Smooth muscle cell (in vitro differentiated cells): ENCODE measurements at regions not wholly inside any gene's neighbourhood (a gene's known extent, or its start where the extent isn't known, plus 50 kb on each side); places are given as distances from the start of the nearest gene placed in this dataset.

Experiments
- DNase-seq: peaks from one replicate; lab custom pipeline; 2025; ENCODE audit not compliant: unreplicated experiment; lab: John Stamatoyannopoulos, UW
- H2AFZ ChIP-seq: fragments of 200-600 bp; sonication (generic); 2 replicates; pipeline ENCODE4 v1.6.0; 2016; ENCODE audit warnings: antibody characterized with exemption, low read depth, mild to moderate bottlenecking
- H3F3A ChIP-seq: fragments of 200-600 bp; sonication (generic); 2 replicates; pipeline ENCODE4 v1.6.0; 2017; ENCODE audit warnings: antibody characterized with exemption, low read depth
- H3K27ac ChIP-seq: fragments of 200-600 bp; sonication (generic); 2 replicates; pipeline ENCODE4 v1.5.1; 2016; ENCODE audit warnings: low read depth, mild to moderate bottlenecking
- H3K27me3 ChIP-seq: fragments of 200-600 bp; sonication (generic); 2 replicates; pipeline ENCODE4 v1.6.1; 2016; ENCODE audit warnings: low read depth, mild to moderate bottlenecking
- H3K36me3 ChIP-seq: fragments of 200-600 bp; sonication (generic); 2 replicates; pipeline ENCODE4 v1.5.1; 2016; ENCODE audit warnings: low read depth
- H3K4me1 ChIP-seq: fragments of 200-600 bp; sonication (generic); 2 replicates; pipeline ENCODE4 v1.5.1; 2016; ENCODE audit warnings: low read depth
- H3K4me2 ChIP-seq: fragments of 200-600 bp; sonication (generic); 2 replicates; pipeline ENCODE4 v1.6.0; 2016; ENCODE audit warnings: mild to moderate bottlenecking
- H3K4me3 ChIP-seq: fragments of 200-600 bp; sonication (generic); 2 replicates; pipeline ENCODE4 v1.5.1; 2016; ENCODE audit warnings: mild to moderate bottlenecking
- H3K79me2 ChIP-seq: fragments of 200-600 bp; sonication (generic); 2 replicates; pipeline ENCODE4 v1.6.0; 2016; ENCODE audit warnings: low read depth, mild to moderate bottlenecking
- H3K9ac ChIP-seq: fragments of 200-600 bp; sonication (generic); 2 replicates; pipeline ENCODE4 v1.6.0; 2016; ENCODE audit warnings: low read depth
- H3K9me3 ChIP-seq: fragments of 200-600 bp; sonication (generic); replicated peaks from 2 replicates; pipeline ENCODE4 v1.5.1; 2016; ENCODE audit warnings: low read depth
- H4K20me1 ChIP-seq: fragments of 200-600 bp; sonication (generic); 2 replicates; pipeline ENCODE4 v1.6.0; 2016; ENCODE audit warnings: low read depth
- WGBS: methylation state at CpG from one replicate; pipeline ENCODE4 v1.1.7; 2016; ENCODE audit warnings: low lambda C conversion rate; 5-methylcytosine and 5-hydroxymethylcytosine counted together
- TF ChIP-seq, protein P1 (sequence below): fragments of 200-600 bp; sonication (generic); IDR thresholded peaks from 2 replicates; pipeline ENCODE4 v1.5.1; 2017; ENCODE audit warnings: borderline replicate concordance, mild to moderate bottlenecking, antibody characterized with exemption; ENCODE audit not compliant: insufficient read depth, poor library complexity, severe bottlenecking

DNA sequence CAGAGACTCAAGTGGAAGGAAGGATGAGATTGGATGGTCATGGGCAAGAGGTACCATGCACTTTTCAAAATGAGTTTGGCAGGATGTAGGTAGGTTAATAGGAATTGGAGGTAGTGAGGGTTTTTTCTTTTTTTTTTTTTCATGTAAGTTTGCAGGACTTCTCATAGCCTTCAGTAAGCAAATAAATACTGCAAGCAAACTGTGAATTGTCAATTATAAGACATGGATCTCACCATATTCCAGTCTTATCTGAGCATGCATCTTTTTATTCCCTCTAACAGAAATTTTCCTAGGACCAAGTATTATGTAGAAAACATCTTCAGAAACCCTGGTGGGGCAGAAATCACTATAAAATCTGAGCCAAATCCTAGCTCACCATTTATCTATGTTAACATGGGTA is 584.6 kb upstream of the CDH5 start:
- no peak for DNase-seq
- no peaks in the 10 kb centered on the region for H3F3A ChIP-seq
- no peaks in the 10 kb centered on the region for H4K20me1 ChIP-seq
- H3K79me2 ChIP-seq = no peaks in the 10 kb centered on the region
- H3K4me1 ChIP-seq = peaks cover 8% of the 10 kb centered on the region
- no peak overlapping the region for H3K27ac ChIP-seq
- H3K9ac ChIP-seq = no peak overlapping the region
- no peak overlapping the region for H3K4me3 ChIP-seq
- no peaks in the 10 kb centered on the region for H3K36me3 ChIP-seq
- no peak overlapping the region for H2AFZ ChIP-seq
- H3K4me2 ChIP-seq = no peak overlapping the region
- H3K9me3 ChIP-seq = no peaks in the 10 kb centered on the region
- TF ChIP-seq, protein P1, sequence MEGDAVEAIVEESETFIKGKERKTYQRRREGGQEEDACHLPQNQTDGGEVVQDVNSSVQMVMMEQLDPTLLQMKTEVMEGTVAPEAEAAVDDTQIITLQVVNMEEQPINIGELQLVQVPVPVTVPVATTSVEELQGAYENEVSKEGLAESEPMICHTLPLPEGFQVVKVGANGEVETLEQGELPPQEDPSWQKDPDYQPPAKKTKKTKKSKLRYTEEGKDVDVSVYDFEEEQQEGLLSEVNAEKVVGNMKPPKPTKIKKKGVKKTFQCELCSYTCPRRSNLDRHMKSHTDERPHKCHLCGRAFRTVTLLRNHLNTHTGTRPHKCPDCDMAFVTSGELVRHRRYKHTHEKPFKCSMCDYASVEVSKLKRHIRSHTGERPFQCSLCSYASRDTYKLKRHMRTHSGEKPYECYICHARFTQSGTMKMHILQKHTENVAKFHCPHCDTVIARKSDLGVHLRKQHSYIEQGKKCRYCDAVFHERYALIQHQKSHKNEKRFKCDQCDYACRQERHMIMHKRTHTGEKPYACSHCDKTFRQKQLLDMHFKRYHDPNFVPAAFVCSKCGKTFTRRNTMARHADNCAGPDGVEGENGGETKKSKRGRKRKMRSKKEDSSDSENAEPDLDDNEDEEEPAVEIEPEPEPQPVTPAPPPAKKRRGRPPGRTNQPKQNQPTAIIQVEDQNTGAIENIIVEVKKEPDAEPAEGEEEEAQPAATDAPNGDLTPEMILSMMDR = no peak
- no peaks in the 10 kb centered on the region for H3K27me3 ChIP-seq

DNA sequence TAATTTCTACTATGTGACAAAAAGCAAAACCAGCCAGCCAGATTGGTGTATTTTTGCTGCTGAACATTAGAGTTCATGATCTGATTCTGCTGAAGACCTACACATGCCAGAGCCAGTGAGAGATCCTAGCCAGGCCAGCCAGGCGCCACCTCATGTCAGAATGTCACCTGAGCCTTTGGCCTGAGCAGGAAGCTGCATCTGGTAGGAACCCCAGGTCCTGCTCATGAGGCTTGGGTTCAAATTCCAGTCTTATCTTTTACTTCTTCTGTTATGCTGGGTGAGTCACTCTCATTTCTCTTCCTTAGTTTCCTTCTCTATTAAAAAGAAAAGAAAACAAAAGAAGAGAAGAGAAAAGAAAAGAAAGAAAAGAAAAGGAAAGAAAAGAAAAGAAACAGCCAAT is 585.1 kb upstream of the CDH5 start:
- H2AFZ ChIP-seq = no peak overlapping the region
- H3K9ac ChIP-seq = no peak overlapping the region
- H4K20me1 ChIP-seq = no peaks in the 10 kb centered on the region
- H3K4me3 ChIP-seq = no peak overlapping the region
- H3K4me1 ChIP-seq = peaks cover 8% of the 10 kb centered on the region
- 86% methylated on average over 1 of the region's 1 CpG for WGBS
- no peak for DNase-seq
- no peaks in the 10 kb centered on the region for H3F3A ChIP-seq
- H3K27me3 ChIP-seq = no peaks in the 10 kb centered on the region
- no peak overlapping the region for H3K27ac ChIP-seq
- no peaks in the 10 kb centered on the region for H3K36me3 ChIP-seq
- H3K4me2 ChIP-seq = no peak overlapping the region
- TF ChIP-seq, protein P1 = no peak
- H3K79me2 ChIP-seq = no peaks in the 10 kb centered on the region
- no peaks in the 10 kb centered on the region for H3K9me3 ChIP-seq

DNA sequence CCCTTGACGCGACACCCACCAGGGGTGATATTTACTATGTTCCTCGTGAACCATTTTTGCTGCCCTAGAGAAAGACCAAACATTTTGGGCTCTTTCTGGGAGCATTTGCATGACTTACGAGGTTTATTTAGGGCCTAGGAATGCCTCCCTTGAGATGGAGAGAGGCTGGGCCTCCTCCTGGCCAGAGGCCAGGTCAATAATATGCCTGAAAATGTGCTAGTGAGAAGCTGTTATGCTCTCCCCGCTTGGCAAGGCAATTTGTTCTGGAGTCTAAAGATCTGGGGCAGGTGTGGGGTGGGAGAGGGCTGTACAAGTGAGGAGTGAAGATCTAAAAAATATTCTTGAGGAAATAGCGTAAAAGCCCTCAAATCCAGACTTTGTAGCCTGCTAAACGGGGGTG is 587.3 kb upstream of the CDH5 start:
- Histone ChIP-seq H3K9ac (no peak overlapping the region), H4K20me1 (no peaks in the 10 kb centered on the region), H3F3A (no peaks in the 10 kb centered on the region), H3K79me2 (no peaks in the 10 kb centered on the region), H3K4me1 (peaks cover 8% of the 10 kb centered on the region), H3K27ac (no peak overlapping the region), H3K4me2 (no peak overlapping the region), H2AFZ (no peak overlapping the region), H3K9me3 (no peaks in the 10 kb centered on the region), H3K27me3 (no peaks in the 10 kb centered on the region), H3K36me3 (no peaks in the 10 kb centered on the region), H3K4me3 (no peak overlapping the region)
- WGBS = 89% methylated on average over 7 of the region's 7 CpGs
- TF ChIP-seq, protein P1 = no peak
- no peak for DNase-seq

DNA sequence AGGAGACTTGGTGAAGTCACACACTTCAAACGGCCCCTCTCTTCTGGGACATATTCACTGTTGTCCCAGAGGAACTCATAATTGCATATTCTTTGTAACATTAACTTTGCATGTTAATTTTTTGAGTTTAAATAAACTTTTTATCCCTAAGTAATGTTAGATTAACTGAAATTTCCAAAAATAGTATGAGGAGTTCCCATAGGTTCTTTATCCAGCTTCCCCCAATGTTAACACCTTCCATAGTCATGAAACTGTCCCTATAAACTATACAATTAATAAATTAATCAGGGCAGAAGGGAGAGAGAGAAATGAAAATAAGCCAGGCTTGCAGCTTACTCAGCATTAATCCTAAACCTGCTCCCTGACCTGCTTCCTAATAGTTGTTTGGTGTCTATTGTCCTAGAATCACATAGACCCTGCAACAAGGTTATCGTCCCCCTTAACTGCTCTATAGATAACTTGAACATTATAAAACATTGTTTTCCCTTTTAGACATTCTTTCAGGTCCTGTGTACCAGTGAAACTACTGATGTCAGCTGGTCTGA is 589.8 kb upstream of the CDH5 start:
- Histone ChIP-seq H3K9me3 (no peaks in the 10 kb centered on the region), H3K9ac (no peak overlapping the region), H3K27me3 (no peaks in the 10 kb centered on the region), H3K4me1 (peaks cover 8% of the 10 kb centered on the region), H2AFZ (no peak overlapping the region), H3K79me2 (no peaks in the 10 kb centered on the region), H3F3A (no peaks in the 10 kb centered on the region), H3K4me2 (no peak overlapping the region), H3K27ac (no peak overlapping the region), H3K4me3 (no peak overlapping the region), H3K36me3 (no peaks in the 10 kb centered on the region), H4K20me1 (no peaks in the 10 kb centered on the region)
- WGBS = 91% methylated on average over 2 of the region's 2 CpGs
- DNase-seq = no peak
- TF ChIP-seq, protein P1 = no peak
